Stimulated activated CD4-positive, alpha-beta T cell treated with anti-CD3 and anti-CD28 coated beads, Interleukin-1b, Interleukin-23, amount 100 ng/mL, for 24 hours (primary cell): ENCODE measurements at regions not wholly inside any gene's neighbourhood (a gene's known extent, or its start where the extent isn't known, plus 50 kb on each side); places are given as distances from the start of the nearest gene placed in this dataset.
"Not testable (repeated sequence)": the region's sequence is repeated elsewhere in the genome, so short reads cannot be mapped to it uniquely, and the experiment has no call there.

Source experiments
- DNase-seq, 4 experiments: peaks; one replicate each; pipeline ENCODE4 v3.0.0-alpha.2; 2020; ENCODE audit warnings: low read depth in 4 of 4, low spot score in 1 of 4

DNA sequence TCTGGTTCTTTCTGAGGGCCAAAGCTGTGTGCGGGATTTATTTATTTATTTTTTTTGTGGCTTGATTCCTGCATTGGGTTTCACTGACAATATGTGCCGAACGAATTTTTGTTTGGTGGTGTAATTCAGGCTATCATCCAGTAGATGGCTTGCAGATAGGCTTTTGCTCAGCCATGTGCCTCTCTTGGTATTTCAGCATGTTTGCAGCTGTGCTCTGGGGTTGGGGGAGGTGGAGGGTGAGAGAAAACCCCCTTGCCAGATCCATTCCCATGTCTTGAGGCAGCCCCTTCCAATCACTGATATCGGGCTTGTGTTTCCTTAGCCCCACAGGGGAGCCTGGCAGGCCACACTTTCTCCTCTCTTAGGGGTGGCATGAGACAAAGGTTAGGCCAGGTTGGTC, 302.4 kb downstream of the PTGER3 start:
- DNase-seq, result no peak

DNA sequence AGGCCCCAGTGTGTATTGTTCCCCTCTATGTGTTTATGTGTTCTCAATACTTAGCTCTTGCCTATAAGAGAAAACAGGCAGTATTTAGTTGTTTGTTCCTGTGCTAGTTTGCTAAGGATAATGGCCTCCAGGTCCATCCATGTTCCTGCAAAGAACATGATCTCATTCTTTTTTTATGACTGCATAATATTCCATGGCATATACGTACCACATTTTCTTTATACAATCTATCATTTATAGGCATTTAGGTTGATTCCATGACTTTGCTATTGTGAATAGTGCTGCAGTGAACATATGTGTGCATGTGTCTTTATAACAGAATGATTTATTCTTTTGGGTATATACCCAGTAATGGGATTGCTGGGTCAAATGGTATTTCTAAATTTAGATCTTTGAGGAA, 301.6 kb downstream of the PTGER3 start:
- DNase-seq, result not testable (repeated sequence)

GRCh38 chr1:70747123-70747522, 300.5 kb downstream of the PTGER3 start:
- DNase-seq, result not testable (repeated sequence)

- DNase-seq, result not testable (repeated sequence)
These were observed 295.8 kb downstream of the PTGER3 start for GRCh38 chr1:70751676-70752287.

DNA sequence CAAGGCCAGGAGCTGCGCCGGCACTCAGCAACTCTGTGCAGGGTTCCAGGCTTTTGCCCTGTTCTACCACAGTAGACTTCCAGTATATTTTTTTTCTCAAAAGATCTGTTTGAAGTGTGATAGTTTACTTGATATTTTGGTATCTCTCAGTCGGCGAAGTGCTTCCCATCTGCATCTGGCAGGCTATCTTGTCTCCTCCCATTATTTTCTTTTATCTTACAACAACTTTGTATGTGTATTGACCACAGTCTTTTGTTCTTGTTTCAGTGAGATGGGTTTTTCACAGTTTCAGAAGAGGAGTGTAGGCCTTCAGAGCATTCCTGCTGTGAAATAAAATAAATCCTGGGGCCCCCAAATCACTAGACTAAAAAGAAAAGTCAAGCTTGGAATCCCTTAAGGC, 292.9 kb downstream of the PTGER3 start:
- no peak for DNase-seq

- no peak for DNase-seq
These were observed 287.5 kb downstream of the PTGER3 start for GRCh38 chr1:70760154-70760553.

- no peak for DNase-seq
These were observed 285.2 kb downstream of the PTGER3 start for GRCh38 chr1:70762386-70762785.

DNA sequence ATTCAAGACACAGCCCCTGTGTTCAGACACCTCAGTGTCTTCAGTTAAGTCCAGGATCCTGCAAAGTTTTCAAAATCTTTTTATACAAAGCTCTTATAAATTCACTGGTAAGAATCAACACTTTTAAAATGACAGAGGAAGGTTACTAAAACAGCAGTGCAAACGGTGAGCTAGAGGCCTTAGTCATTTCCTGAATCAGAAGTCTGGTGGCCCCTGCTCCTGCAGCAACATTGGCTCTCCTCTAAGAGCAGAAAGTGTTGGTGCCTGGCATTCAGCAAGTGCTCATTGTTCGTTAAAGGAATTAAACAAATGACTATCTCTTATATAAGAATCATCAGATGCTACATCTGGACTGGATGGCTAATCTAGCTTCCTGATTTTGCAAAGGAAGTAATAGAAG, 282.9 kb downstream of the PTGER3 start:
- no peak for DNase-seq

GRCh38 chr1:70767377-70767776, 280.2 kb downstream of the PTGER3 start:
- no peak for DNase-seq

DNA sequence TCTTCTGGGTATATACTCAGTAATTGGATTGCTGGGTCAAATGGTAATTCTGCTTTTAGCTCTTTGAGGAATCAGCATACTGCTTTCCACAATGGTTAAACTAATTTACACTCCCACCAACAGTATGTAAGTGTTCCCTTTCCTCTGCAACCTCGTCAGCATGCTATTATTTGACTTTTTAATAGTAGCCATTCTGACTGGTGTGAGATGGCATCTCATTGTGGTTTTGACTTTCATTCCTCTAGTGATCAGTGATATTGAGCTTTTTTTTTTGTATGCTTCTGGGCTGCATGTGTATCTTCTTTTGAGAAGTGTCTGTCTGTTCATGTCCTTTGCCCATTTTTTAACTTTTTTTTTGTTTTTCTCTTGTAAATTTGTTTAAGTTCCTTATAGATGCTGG, 279.4 kb downstream of the PTGER3 start:
- no peak for DNase-seq

- DNase-seq, result no peak
These were observed 269.4 kb downstream of the PTGER3 start for GRCh38 chr1:70778056-70778762.

- no peak for DNase-seq
These were observed 268.7 kb downstream of the PTGER3 start for GRCh38 chr1:70778934-70779333.

GRCh38 chr1:70779571-70779970, 268.0 kb downstream of the PTGER3 start:
- DNase-seq, result no peak

DNA sequence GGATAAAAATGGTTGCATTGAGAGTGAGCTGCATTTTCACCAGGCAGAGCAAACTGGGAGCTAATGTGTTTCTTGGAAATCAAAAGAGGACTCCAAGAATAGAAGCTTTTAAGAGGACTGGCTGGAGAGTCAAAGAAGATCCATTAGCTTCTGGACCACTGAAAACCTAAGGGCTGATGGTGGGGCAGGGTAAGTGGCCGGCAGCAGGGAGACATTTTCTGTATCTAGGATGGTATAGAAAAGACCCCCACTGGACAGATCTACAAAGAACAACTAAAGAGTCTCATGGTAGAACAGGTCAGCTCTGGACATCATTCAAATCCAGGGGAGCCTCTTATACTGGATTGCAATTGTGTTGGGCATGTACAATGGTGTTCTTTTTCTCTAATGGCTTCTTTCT, 262.3 kb downstream of the PTGER3 start:
- no peak for DNase-seq

- no peak for DNase-seq
These were observed 257.2 kb downstream of the PTGER3 start for GRCh38 chr1:70790232-70790923.

- DNase-seq, result not testable (repeated sequence)
These were observed 252.6 kb downstream of the PTGER3 start for GRCh38 chr1:70795064-70795463.

GRCh38 chr1:70796298-70796697, 251.3 kb downstream of the PTGER3 start:
- not testable (repeated sequence) for DNase-seq

GRCh38 chr1:70802625-70803024, 245.0 kb downstream of the PTGER3 start:
- DNase-seq, result not testable (repeated sequence)

DNA sequence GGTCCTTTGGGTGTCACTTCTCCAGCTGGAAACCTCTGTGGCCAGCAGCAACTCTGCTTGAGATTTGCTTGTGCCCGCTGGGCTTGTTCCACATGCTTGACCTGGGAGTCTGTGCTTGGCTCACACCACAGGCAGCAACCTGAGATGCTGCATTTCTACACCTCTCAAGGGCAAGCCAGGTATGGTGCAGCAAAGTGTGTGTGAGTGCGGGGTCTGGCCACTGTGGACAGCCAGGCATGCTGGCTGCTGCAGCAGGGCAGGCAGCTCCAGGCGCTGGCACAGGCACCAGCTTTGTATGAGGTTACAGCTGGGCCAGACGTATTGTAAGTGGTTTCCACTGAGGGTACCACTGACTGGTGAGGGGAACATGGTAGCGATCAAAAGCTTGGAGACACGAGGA, 242.0 kb downstream of the PTGER3 start:
- no peak for DNase-seq

DNA sequence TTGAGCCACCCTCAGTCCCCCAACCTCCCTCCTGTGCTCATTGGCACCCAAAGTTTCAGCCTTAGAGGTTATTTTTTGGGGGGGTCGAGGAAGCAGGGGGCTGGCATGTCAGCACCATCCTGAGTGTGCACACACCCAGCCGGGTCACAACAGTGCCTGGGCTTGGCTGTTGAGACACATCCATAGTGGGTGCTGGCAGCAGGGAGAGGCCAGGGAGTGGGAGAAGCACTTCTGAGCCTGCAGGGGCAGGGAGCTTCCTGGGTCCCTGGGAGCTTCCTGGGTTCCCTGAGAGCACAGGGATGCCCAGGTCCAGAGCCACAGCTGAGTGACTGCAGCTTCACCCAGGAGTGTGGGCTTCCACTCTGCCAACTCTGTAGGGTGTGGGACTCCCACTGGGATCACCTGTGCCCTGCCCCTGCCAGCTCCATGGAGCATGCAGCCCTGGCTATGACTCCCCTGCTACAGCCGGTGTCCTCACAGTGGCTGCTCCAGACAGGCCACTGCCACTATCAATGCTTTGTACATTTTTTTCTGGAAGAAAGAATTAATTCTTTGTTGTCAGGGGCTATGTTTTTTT, 240.4 kb downstream of the PTGER3 start:
- no peak for DNase-seq

DNA sequence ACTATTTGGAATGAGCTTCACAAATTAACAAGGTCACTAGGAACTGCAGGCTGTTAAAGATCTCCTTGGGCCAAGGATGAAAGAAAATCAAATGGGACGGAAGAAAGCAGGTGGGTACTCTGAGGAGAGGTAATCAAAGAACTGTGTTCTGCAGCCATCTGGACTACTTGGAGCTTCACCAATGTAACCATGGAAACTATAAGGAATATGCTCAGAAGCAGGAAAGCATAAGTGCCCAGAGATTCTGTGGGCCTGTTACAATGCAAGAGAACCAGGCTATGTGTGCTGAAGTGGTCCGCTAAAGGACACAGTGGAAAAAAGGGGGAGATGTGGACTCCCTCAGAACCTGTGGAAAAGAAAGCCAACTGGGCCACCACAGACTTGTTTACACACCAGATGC, 238.5 kb downstream of the PTGER3 start:
- no peak for DNase-seq

- DNase-seq, result no peak
These were observed 235.8 kb downstream of the PTGER3 start for GRCh38 chr1:70811815-70812214.
